ENCODE measurements at regions not wholly inside any gene's neighbourhood (a gene's known extent, or its start where the extent isn't known, plus 50 kb on each side); places are given as distances from the start of the nearest gene placed in this dataset.

DNA sequence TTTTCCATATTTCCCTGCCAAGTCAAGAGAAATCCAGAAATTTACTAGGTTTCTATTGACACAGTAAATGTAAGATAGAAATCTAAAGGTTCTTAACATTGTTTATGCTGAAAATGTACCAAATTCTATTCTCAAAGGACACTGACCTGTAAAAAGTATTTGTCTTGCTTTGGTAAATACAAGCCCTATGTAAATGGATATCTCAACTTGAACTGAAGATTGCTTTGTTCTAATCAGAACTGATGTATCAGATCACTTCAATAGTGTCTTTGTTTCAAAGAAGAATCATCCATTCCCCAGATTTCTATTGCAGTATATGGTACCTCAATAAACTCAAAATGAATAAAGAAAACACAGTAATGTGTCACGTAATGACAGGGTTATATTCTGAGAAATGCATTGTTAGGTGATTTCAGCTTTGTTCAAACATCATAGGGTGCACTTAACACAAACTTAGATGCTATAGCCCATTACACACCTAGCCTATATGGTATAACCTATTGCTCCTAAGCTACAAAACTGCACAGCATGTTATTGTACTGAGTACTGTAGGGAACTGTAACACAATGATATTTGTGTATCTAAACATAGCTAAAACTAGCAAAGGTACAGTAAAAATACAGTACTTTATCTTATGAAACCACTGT is 143.5 kb upstream of the NECTIN3 start (continued):
- no peak for TF ChIP-seq SMC3 (IDR thresholded peaks at IDR 0.05; ENCODE audit: borderline replicate concordance, low read length)
- no peak for TF ChIP-seq TCF12 (IDR thresholded peaks at IDR 0.05; ENCODE audit: low read depth, low read length)

GRCh38 chr3:110929816-110930215 is 141.8 kb upstream of the NECTIN3 start:
- in situ Hi-C loops (cut with MboI) (no loop called here), intact Hi-C loops (cut with micrococcal nuclease; ENCODE audit: unreplicated experiment) (no loop called here)
- no peaks in the 10 kb centered on the region for H3K27me3 ChIP-seq (replicated peaks in 1 of 2; ENCODE audit: control insufficient read depth in 2 of 2, insufficient read depth in 2 of 2, low read length in 1 of 2)
- H3K4me2 ChIP-seq (ENCODE audit: control insufficient read depth, insufficient read depth), result no peak overlapping the region
- no peaks in the 10 kb centered on the region for H4K20me1 ChIP-seq (ENCODE audit: control insufficient read depth, insufficient read depth)
- no peak overlapping the region for H3K9ac ChIP-seq (ENCODE audit: control insufficient read depth, insufficient read depth, low read length)
- no peak for FAIRE-seq
- ChIA-PET CTCF (interaction anchor here (0.6 kb wide), 1 partner anchor 693 kb away, joined by 3 read pairs; no protein-coding TSS in a partner anchor), RAD21 (ENCODE audit: unreplicated experiment) (no interaction called here), POLR2A (no interaction called here), SMC1A (ENCODE audit: uncharacterized antibody, unreplicated experiment) (no interaction called here)
- no peak for TF ChIP-seq PKNOX1 (IDR thresholded peaks at IDR 0.05)
- TF ChIP-seq HDGF (IDR thresholded peaks at IDR 0.05), result no peak
- TF ChIP-seq RB1 (IDR thresholded peaks at IDR 0.05; ENCODE audit: borderline replicate concordance), result no peak
- no peak for TF ChIP-seq ASH2L (IDR thresholded peaks at IDR 0.05; ENCODE audit: borderline replicate concordance, low read depth)
- TF ChIP-seq RAD51 (IDR thresholded peaks at IDR 0.05), result no peak
- no peak for TF ChIP-seq BMI1 (IDR thresholded peaks at IDR 0.05; ENCODE audit: borderline replicate concordance)
- TF ChIP-seq ZNF274 (IDR thresholded peaks at IDR 0.05; ENCODE audit: insufficient read depth, insufficient read length), result no peak
- H3K4me3 ChIP-seq, result no peak overlapping the region
- no peak for DNase-seq (ENCODE audit: low read depth, low spot score)
- H3K9me3 ChIP-seq (replicated peaks; ENCODE audit: control insufficient read depth, insufficient read depth, low read length), result no peaks in the 10 kb centered on the region
- no peak overlapping the region for H2AFZ ChIP-seq (ENCODE audit: control insufficient read depth, low read depth, low read length)
- H3K36me3 ChIP-seq (ENCODE audit: control insufficient read depth in 2 of 2, insufficient read depth in 2 of 2, low read length in 1 of 2), result no peaks in the 10 kb centered on the region
- ATAC-seq, result no peak
- BruUV-seq (replicated peaks), result no TSS peak
- no peak overlapping the region for H3K27ac ChIP-seq (ENCODE audit: control insufficient read depth, insufficient read depth)
- H3K79me2 ChIP-seq (ENCODE audit: control insufficient read depth, insufficient read depth, low read length), result no peaks in the 10 kb centered on the region
- H3K4me1 ChIP-seq (ENCODE audit: control insufficient read depth, insufficient read depth, low read length), result no peaks in the 10 kb centered on the region

Measured in GM12878 (cell line).